ENCODE measurements at regions not wholly inside any gene's neighbourhood (a gene's known extent, or its start where the extent isn't known, plus 50 kb on each side); places are given as distances from the start of the nearest gene placed in this dataset.
"Not testable (repeated sequence)": the region's sequence is repeated elsewhere in the genome, so short reads cannot be mapped to it uniquely, and the experiment has no call there.

DNA sequence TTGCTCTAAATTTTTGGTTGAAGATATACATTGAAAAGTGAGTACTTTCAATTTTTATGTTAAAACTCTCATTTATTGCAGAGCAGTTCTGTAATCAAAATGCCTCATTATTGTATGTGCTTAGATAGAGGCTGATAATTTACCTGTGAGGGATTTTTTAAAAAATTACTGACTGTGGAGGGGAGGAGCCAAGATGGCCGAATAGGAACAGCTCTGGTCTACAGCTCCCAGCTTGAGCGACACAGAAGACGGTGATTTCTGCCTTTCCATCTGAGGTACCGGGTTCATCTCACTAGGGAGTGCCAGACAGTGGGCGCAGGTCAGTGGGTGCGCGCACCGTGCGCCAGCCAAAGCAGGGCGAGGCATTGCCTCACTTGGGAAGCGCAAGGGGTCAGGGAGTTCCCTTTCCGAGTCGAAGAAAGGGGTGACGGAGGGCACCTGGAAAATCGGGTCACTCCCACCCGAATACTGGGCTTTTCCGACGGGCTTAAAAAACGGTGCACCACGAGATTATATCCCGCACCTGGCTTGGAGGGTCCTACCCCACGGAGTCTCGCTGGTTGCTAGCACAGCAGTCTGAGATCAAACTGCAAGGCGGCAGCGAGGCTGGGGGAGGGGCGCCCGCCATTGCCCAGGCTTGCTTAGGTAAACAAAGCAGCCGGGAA is 89.4 kb downstream of the DDX11 start:
- DNase-seq (ENCODE audit: low read depth in 4 of 4, low spot score in 3 of 4): not testable (repeated sequence)

- DNase-seq (ENCODE audit: low read depth in 4 of 4, low spot score in 3 of 4): not testable (repeated sequence)
Measured at GRCh38 chr12:31174293-31174692, 100.6 kb downstream of the DDX11 start.

- DNase-seq (ENCODE audit: low read depth in 4 of 4, low spot score in 3 of 4): not testable (repeated sequence)
Measured at GRCh38 chr12:31177514-31177913, 103.9 kb downstream of the DDX11 start.

DNA sequence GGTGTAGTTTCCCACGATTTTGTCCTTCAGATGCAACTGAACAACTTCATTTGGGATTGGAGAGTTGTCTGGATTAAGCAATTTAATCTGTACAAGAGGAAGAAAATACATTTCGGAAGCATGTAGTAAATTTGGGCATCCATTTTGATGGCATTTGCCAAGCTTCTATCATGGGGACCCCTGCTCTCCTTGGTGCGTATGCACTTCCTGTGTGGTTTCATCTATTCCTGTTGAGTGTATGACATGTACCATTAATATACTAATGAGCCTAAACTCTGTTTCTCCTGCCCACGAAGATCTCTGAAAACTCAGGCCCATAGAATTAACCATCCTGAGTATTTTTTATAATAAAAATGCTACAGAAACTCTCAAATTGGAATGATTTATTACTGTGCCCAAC is 105.2 kb downstream of the DDX11 start:
- DNase-seq (ENCODE audit: low read depth in 4 of 4, low spot score in 3 of 4): not testable (repeated sequence)

DNA sequence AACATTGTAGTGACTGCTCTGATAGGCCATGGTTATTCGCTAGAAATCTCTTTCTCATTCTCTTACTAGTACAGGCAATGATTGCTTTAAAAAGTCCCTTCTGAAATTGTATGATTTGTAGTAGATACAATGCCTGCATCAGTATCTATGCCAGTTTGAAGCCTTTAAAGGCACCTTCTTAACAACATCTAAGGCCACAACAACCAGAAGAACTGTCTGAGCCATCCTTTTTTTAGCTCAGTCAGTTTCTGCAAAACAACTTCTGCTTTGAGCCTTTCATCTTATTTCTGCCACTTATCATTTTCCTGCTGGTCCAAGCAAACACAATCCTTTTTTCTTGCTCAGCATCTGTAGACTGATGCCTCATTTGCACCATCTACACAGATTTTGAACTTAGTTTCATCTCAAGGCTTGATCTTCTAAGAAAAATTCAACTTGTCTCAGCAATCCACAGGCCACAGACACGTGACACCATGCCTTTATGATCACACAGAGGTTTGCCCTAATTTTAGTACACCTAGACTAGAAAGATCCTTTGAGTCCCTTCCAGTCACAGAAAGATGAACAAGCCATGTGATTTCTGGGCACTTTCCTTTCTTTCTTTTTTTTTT is 106.1 kb downstream of the DDX11 start:
- not testable (repeated sequence) for DNase-seq (ENCODE audit: low read depth in 4 of 4, low spot score in 3 of 4)

DNA sequence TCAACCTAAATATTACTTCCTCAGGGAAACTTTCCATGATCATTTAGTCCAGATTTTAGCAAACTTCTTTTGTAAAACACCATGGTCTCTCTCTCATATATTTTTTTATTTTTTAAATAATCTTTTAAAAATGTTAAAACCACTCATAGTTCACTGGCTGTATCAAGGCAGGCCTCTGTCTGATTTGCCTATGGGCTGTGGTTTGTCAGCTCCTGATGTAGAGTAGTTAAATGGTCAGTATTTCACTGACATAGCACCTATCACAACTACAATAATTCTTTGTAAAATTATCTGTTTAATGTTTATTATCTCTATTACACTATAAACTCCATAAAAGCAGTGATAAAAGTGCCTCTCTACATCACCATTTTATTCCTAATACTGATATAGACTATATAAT is 108.9 kb downstream of the DDX11 start:
- not testable (repeated sequence) for DNase-seq (ENCODE audit: low read depth in 4 of 4, low spot score in 3 of 4)

- not testable (repeated sequence) for DNase-seq (ENCODE audit: low read depth in 4 of 4, low spot score in 3 of 4)
Measured at GRCh38 chr12:31183107-31183506, 109.4 kb downstream of the DDX11 start.

- DNase-seq (ENCODE audit: low read depth in 4 of 4, low spot score in 3 of 4): not testable (repeated sequence)
Measured at GRCh38 chr12:31183899-31184298, 110.2 kb downstream of the DDX11 start.

DNA sequence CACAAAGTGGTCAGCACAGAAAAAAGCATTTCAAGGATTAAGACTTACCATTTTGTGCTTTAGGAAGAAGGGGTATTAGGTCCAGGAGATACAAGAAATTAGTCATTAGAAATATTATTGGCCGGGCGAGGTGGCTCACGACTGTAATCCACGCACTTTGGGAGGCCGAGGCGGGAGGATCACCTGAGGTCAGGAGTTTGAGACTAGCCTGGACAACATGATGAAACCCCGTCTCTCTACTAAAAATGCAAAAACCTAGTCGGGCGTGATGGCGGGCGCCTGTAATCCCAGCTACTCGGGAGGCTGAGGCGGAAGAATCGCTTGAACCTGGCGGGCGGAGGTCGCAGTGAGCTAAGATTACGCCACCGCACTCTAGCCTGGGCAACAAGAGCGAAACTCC is 111.0 kb downstream of the DDX11 start:
- not testable (repeated sequence) for DNase-seq (ENCODE audit: low read depth in 4 of 4, low spot score in 3 of 4)

- not testable (repeated sequence) for DNase-seq (ENCODE audit: low read depth in 4 of 4, low spot score in 3 of 4)
Measured at GRCh38 chr12:31192689-31193088, 119.0 kb downstream of the DDX11 start.

DNA sequence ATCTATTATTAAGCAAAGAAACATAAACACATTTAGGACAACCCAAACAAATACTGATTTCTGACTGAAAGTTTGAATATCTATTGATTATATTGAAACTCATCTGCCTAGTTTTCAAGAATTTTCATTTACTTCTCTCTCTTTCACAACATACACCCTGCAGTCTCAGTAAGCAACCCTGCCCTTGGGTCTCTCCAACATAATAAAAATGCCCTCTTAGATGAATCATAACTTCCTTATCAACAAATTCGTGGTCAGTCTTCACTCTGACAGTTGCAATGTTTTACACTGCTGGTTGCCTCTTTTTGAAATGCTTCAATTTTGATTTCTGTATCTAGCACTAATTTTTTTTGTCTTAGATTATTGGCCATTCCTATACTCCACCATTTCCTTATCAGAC is 122.0 kb downstream of the DDX11 start:
- not testable (repeated sequence) for DNase-seq (ENCODE audit: low read depth in 4 of 4, low spot score in 3 of 4)

GRCh38 chr12:31199476-31199875 is 125.8 kb downstream of the DDX11 start:
- DNase-seq (ENCODE audit: low read depth in 4 of 4, low spot score in 3 of 4): not testable (repeated sequence)

GRCh38 chr12:31201382-31201781 is 124.6 kb downstream of the SINHCAF start:
- DNase-seq (ENCODE audit: low read depth in 4 of 4, low spot score in 3 of 4): no peak

DNA sequence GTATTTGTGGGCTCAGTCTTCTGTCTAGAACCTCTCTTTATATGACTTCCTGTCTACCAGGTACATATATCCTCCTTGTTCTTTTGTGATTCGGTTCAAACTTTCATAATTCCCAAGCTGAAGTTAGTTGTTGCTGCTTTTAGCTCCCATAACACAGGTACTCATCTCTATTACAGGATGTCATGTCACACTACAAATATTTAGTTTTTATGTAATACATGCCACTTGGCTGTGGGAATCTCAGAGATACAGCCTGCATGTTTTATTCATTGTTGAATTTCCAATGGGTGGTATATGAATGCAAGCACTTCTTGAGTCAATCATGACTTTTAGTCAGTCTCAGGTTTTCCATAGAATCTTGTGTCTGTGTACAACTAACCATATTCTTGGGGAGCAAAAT is 122.7 kb downstream of the SINHCAF start:
- DNase-seq (ENCODE audit: low read depth in 4 of 4, low spot score in 3 of 4): no peak

GRCh38 chr12:31205054-31205453 is 120.9 kb downstream of the SINHCAF start:
- no peak for DNase-seq (ENCODE audit: low read depth in 4 of 4, low spot score in 3 of 4)

DNA sequence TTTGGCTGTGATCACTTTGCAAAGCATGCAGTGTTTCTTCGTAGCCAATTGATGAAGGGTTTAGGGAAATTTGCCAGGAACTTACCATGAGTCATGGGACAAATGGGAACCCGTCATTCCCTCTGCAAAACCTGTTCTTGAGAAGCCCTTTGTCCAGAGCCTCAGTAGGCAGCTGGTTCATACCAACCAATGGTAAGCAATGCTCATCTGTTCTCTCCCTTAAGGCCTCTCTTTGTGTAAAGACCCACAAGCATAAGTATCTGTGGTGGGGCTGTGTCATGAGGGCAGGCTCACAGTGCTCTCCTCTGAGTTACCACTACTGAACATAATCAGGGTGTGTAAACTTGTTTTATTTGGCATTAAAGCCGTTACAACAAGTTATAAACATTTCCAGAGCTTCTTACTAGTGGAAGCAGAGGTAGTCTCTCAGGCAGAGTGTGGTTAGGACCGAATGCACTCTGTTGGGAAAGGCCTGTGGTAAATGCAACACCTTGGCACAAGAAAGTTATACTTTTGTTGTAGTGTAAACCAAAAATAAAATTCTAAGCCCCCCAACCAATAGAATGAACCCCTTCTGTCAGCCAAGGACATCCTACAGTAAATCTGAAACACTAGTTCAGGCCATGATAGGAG is 119.8 kb downstream of the SINHCAF start:
- DNase-seq (ENCODE audit: low read depth in 4 of 4, low spot score in 3 of 4): no peak

DNA sequence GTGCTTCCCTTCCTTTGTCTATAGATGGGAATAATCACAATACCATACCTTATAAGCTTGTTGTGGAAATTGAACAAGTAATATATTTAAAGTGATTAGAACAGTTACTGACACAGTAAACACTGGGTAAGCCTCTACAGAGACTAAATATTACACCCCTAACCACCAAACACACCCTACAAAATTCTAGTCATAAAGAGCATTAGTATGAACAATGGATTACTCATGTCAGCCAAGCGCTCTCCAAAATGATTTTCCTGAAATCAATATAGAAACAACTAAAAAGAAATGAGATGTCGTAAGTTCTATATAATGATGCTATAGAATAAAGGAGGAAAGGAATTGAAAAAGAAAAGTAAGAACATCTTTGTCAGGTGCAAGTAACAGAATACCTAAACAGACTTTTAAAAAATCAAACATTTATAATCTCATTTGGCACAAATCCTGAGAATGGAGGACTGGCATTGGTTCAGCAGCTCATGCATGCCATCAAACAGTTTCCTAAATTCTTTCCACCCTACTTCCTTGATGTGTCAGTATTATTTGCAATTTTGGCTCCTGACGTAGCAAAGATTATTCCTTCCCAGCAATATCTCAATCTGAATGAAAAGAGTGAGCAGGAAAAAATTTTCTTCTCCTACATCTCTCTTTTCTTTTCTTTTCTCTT is 118.0 kb downstream of the SINHCAF start:
- no peak for DNase-seq (ENCODE audit: low read depth in 4 of 4, low spot score in 3 of 4)

GRCh38 chr12:31210104-31210503 is 115.8 kb downstream of the SINHCAF start:
- no peak for DNase-seq (ENCODE audit: low read depth in 4 of 4, low spot score in 3 of 4)

- DNase-seq (ENCODE audit: low read depth in 4 of 4, low spot score in 3 of 4): no peak
Measured at GRCh38 chr12:31210541-31210940, 115.4 kb downstream of the SINHCAF start.

DNA sequence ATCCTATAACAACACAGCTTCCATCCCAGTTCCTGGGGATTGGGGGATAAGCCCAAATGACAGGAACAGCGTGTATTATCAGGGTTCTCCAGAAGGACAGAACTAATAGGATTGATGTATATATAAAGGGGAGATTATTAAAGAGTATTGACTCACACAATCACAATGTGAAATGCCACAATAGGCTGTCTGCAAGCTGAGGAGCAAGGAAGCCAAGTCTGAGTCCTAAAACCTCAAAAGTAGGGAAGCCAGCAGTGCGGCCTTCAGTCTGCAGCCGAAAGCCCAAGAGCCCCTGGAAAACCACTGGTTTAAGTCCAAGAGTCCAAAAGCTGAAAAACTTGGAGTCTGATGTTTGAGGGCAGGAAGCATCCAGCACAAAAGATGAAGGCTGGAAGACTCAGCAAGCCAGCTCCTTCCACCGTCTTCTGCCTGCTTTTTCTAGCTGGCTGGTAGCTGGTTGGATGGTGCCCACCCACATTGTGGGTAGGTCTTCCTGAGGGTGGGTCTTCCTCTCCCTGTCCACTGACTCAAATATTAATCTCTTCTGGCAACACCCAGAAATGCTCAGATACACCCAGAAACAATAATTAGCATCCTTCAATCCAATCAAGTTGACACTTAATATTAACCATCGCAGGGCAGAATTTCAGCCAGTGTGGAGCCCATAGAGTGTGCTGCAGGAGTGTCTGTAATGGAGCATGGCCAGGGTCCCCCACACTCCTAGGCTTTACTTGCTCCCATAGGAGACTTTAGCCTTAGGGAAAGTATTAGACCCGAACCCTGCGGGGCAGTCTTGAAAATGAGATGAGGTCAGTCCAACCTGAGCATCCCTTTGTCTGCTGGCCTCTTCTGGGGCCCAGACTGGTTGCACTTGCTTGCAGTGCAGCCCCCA is 111.1 kb downstream of the SINHCAF start:
- no peak for DNase-seq (ENCODE audit: low read depth in 4 of 4, low spot score in 3 of 4)
